ENCODE measurements at regions not wholly inside any gene's neighbourhood (a gene's known extent, or its start where the extent isn't known, plus 50 kb on each side); places are given as distances from the start of the nearest gene placed in this dataset.

DNA sequence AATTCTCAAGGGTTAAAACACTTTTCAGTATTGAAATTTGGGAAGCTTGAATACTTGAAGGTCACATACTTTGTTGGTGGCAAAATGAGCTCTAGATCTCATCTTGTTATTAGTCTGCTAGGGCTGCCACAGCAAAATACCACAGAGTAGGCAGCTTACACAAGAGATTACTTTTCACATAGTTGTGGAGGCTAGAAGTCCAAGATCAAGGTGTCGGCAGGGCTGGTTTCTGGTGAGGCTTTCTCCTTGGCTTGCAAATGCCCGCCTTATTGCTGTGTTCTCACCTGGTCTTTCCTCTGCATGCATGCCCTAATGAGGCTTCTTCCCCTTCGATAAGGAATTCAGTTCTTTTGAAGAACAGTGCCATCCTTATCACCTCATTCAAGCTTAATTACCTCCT, 270.8 kb upstream of the ANKRD55 start:
- TF ChIP-seq, protein P1, sequence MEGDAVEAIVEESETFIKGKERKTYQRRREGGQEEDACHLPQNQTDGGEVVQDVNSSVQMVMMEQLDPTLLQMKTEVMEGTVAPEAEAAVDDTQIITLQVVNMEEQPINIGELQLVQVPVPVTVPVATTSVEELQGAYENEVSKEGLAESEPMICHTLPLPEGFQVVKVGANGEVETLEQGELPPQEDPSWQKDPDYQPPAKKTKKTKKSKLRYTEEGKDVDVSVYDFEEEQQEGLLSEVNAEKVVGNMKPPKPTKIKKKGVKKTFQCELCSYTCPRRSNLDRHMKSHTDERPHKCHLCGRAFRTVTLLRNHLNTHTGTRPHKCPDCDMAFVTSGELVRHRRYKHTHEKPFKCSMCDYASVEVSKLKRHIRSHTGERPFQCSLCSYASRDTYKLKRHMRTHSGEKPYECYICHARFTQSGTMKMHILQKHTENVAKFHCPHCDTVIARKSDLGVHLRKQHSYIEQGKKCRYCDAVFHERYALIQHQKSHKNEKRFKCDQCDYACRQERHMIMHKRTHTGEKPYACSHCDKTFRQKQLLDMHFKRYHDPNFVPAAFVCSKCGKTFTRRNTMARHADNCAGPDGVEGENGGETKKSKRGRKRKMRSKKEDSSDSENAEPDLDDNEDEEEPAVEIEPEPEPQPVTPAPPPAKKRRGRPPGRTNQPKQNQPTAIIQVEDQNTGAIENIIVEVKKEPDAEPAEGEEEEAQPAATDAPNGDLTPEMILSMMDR (IDR thresholded peaks at IDR 0.05): no peak
- TF ChIP-seq POLR2A (IDR thresholded peaks at IDR 0.05): no peak
